Middle frontal gyrus (tissue), 1 donor: ENCODE measurements at regions not wholly inside any gene's neighbourhood (a gene's known extent, or its start where the extent isn't known, plus 50 kb on each side); places are given as distances from the start of the nearest gene placed in this dataset.

ENCODE experiments used
- DNase-seq: peaks from one replicate; pipeline ENCODE4 v3.0.0-alpha.2; 2015; ENCODE audit warnings: low spot score; ENCODE audit errors: extremely low spot score

- DNase-seq: no peak
Observed at GRCh38 chr10:78508955-78509748, 475.5 kb downstream of the RPS24 start.

- no peak for DNase-seq
Observed at GRCh38 chr10:78510566-78511323, 477.1 kb downstream of the RPS24 start.

- DNase-seq: no peak
Observed at GRCh38 chr10:78511324-78512204, 477.9 kb downstream of the RPS24 start.

- no peak for DNase-seq
Observed at GRCh38 chr10:78512205-78512550, 478.5 kb downstream of the RPS24 start.

GRCh38 chr10:78513330-78513729, 479.7 kb downstream of the RPS24 start:
- no peak for DNase-seq

- no peak for DNase-seq
Observed at GRCh38 chr10:78513986-78514385, 480.3 kb downstream of the RPS24 start.

- DNase-seq: no peak
Observed at GRCh38 chr10:78514459-78514858, 480.8 kb downstream of the RPS24 start.

- DNase-seq: no peak
Observed at GRCh38 chr10:78515038-78515872, 481.6 kb downstream of the RPS24 start.

- no peak for DNase-seq
Observed at GRCh38 chr10:78515873-78516153, 482.1 kb downstream of the RPS24 start.

GRCh38 chr10:78516236-78516635, 482.6 kb downstream of the RPS24 start:
- no peak for DNase-seq

- DNase-seq: no peak
Observed at GRCh38 chr10:78516756-78517155, 483.1 kb downstream of the RPS24 start.

- no peak for DNase-seq
Observed at GRCh38 chr10:78518224-78518623, 484.6 kb downstream of the RPS24 start.

- no peak for DNase-seq
Observed at GRCh38 chr10:78520737-78521430, 487.2 kb downstream of the RPS24 start.

GRCh38 chr10:78523453-78523852, 489.8 kb downstream of the RPS24 start:
- no peak for DNase-seq

GRCh38 chr10:78524342-78524741, 490.7 kb downstream of the RPS24 start:
- DNase-seq: no peak

- no peak for DNase-seq
Observed at GRCh38 chr10:78524941-78525340, 491.3 kb downstream of the RPS24 start.

- no peak for DNase-seq
Observed at GRCh38 chr10:78526347-78526746, 492.7 kb downstream of the RPS24 start.

- no peak for DNase-seq
Observed at GRCh38 chr10:78527296-78527695, 493.6 kb downstream of the RPS24 start.

- DNase-seq: no peak
Observed at GRCh38 chr10:78528749-78529204, 495.1 kb downstream of the RPS24 start.

- no peak for DNase-seq
Observed at GRCh38 chr10:78529262-78529661, 495.6 kb downstream of the RPS24 start.
